Fibroblast of lung (primary cell): ENCODE measurements at regions not wholly inside any gene's neighbourhood (a gene's known extent, or its start where the extent isn't known, plus 50 kb on each side); places are given as distances from the start of the nearest gene placed in this dataset.

Source experiments
- DNase-seq, 2 donors: peaks; one replicate each; pipeline versions ENCODE4 v3.0.0 to v3.0.0-alpha.2; 2010; ENCODE audit warnings: low read depth in 2 of 2
- H2AFZ ChIP-seq: 2 replicates; pipeline ENCODE4 v1.5.1; 2012; ENCODE audit warnings: low read length, control low read depth, inconsistent platforms
- H3K27ac ChIP-seq: 2 replicates; pipeline ENCODE4 v1.5.1; 2011; ENCODE audit warnings: low read length, control low read depth; ENCODE audit not compliant: insufficient read depth
- H3K27me3 ChIP-seq: 2 replicates; pipeline ENCODE4 v1.5.1; 2011; ENCODE audit warnings: mild to moderate bottlenecking, low read length; ENCODE audit not compliant: control insufficient read depth, insufficient read depth
- H3K36me3 ChIP-seq: 2 replicates; pipeline ENCODE4 v1.5.1; 2011; ENCODE audit warnings: low read length; ENCODE audit not compliant: control insufficient read depth, insufficient read depth
- H3K4me1 ChIP-seq: 2 replicates; pipeline ENCODE4 v1.5.1; 2011; ENCODE audit warnings: low read length; ENCODE audit not compliant: control insufficient read depth, insufficient read depth; ENCODE audit errors: extremely low read depth
- H3K4me2 ChIP-seq: 2 replicates; pipeline ENCODE4 v1.5.1; 2011; ENCODE audit warnings: low read length, control low read depth; ENCODE audit not compliant: insufficient read depth; ENCODE audit errors: extremely low read depth
- H3K4me3 ChIP-seq, 4 experiments: fragments of 200-600 bp in 1 of 4; sonication (generic) in 1 of 4; replicated peaks in 1 of 4; 2 replicates each; pipeline ENCODE4 v1.5.1; 2011 to 2016; ENCODE audit warnings: low read length in 4 of 4, low read depth in 3 of 4, mild to moderate bottlenecking in 3 of 4, control low read depth in 2 of 4, inconsistent platforms in 1 of 4, mixed read lengths in 1 of 4; ENCODE audit not compliant: insufficient read depth in 1 of 4; ENCODE audit errors: control extremely low read depth in 1 of 4
- H3K79me2 ChIP-seq: 2 replicates; pipeline ENCODE4 v1.5.1; 2012; ENCODE audit warnings: mild to moderate bottlenecking, low read length, inconsistent platforms; ENCODE audit not compliant: control insufficient read depth, insufficient read depth
- H3K9ac ChIP-seq: 2 replicates; pipeline ENCODE4 v1.5.1; 2011; ENCODE audit warnings: mild to moderate bottlenecking, low read length, control low read depth; ENCODE audit not compliant: insufficient read depth
- H3K9me3 ChIP-seq: 2 replicates; pipeline ENCODE4 v1.5.1; 2012; ENCODE audit warnings: low read depth, low read length; ENCODE audit not compliant: control insufficient read depth, insufficient read depth
- H4K20me1 ChIP-seq: 2 replicates; pipeline ENCODE4 v1.5.1; 2011; ENCODE audit warnings: low read length; ENCODE audit not compliant: control insufficient read depth, insufficient read depth; ENCODE audit errors: extremely low read depth
- CTCF ChIP-seq, 2 donors: IDR thresholded peaks in 1 of 2; conservative IDR thresholded peaks in 1 of 2; 1 replicate in 1 of 2; 2 replicates in 1 of 2; pipeline ENCODE4 v1.5.1; 2011 to 2012; ENCODE audit warnings: low read length in 2 of 2, control low read depth in 1 of 2, inconsistent platforms in 1 of 2, low read depth in 1 of 2, mild to moderate bottlenecking in 1 of 2
- EZH2 ChIP-seq: IDR thresholded peaks from 2 replicates; pipeline ENCODE4 v1.5.1; 2012; ENCODE audit warnings: low read length, control low read depth, mild to moderate bottlenecking; ENCODE audit errors: missing control alignments

GRCh38 chr5:57724836-57725235 is 242.2 kb upstream of the ACTBL2 start:
- Histone ChIP-seq H3K4me2 (no peak overlapping the region), H3K4me1 (peaks cover 2% of the 10 kb centered on the region), H2AFZ (no peak overlapping the region), H3K4me3 (no peak overlapping the region), H3K36me3 (no peaks in the 10 kb centered on the region), H3K9ac (no peak overlapping the region), H4K20me1 (no peaks in the 10 kb centered on the region), H3K27ac (no peak overlapping the region), H3K27me3 (no peaks in the 10 kb centered on the region), H3K9me3 (no peaks in the 10 kb centered on the region), H3K79me2 (no peaks in the 10 kb centered on the region)
- DNase-seq, result peak in 1 of 2 donors; percentile 76
- TF ChIP-seq CTCF (conservative IDR thresholded peaks at IDR 0.05 in 1 of 2, IDR thresholded peaks at IDR 0.05 in 1 of 2; ENCODE audit: low read depth in 1 of 2, low read length in 2 of 2) (no peak), EZH2 (no peak)

- DNase-seq, result no peak
- Histone ChIP-seq H3K4me1 (peaks cover 2% of the 10 kb centered on the region), H4K20me1 (no peaks in the 10 kb centered on the region), H3K27me3 (no peaks in the 10 kb centered on the region), H3K9me3 (no peaks in the 10 kb centered on the region), H2AFZ (no peak overlapping the region), H3K79me2 (no peaks in the 10 kb centered on the region), H3K36me3 (no peaks in the 10 kb centered on the region), H3K4me2 (no peak overlapping the region), H3K27ac (no peak overlapping the region), H3K9ac (no peak overlapping the region), H3K4me3 (no peak overlapping the region)
- TF ChIP-seq CTCF (conservative IDR thresholded peaks at IDR 0.05 in 1 of 2, IDR thresholded peaks at IDR 0.05 in 1 of 2; ENCODE audit: low read depth in 1 of 2, low read length in 2 of 2) (no peak), EZH2 (no peak)
These were observed 238.6 kb upstream of the ACTBL2 start for GRCh38 chr5:57721226-57721625.

- H4K20me1 ChIP-seq, result no peaks in the 10 kb centered on the region
- H3K4me1 ChIP-seq, result peaks cover 2% of the 10 kb centered on the region
- no peaks in the 10 kb centered on the region for H3K79me2 ChIP-seq
- H3K4me3 ChIP-seq, result no peak overlapping the region
- H3K36me3 ChIP-seq, result no peaks in the 10 kb centered on the region
- DNase-seq, result no peak
- no peak overlapping the region for H3K9ac ChIP-seq
- H2AFZ ChIP-seq, result no peak overlapping the region
- no peaks in the 10 kb centered on the region for H3K9me3 ChIP-seq
- no peak for TF ChIP-seq CTCF (conservative IDR thresholded peaks at IDR 0.05 in 1 of 2, IDR thresholded peaks at IDR 0.05 in 1 of 2; ENCODE audit: low read depth in 1 of 2, low read length in 2 of 2)
- TF ChIP-seq EZH2, result no peak
- H3K27ac ChIP-seq, result no peak overlapping the region
- no peaks in the 10 kb centered on the region for H3K27me3 ChIP-seq
- H3K4me2 ChIP-seq, result no peak overlapping the region
These were observed 238.0 kb upstream of the ACTBL2 start for GRCh38 chr5:57720656-57721055.
